SW480 (cell line): ENCODE measurements at regions not wholly inside any gene's neighbourhood (a gene's known extent, or its start where the extent isn't known, plus 50 kb on each side); places are given as distances from the start of the nearest gene placed in this dataset.

Experiments
- DNase-seq: peaks from one replicate; pipeline ENCODE4 v3.0.0-alpha.2; 2016; ENCODE audit warnings: low spot score

GRCh38 chr2:38509947-38510326, 92.8 kb downstream of the HNRNPLL start:
- no peak for DNase-seq

- no peak for DNase-seq
Measured at GRCh38 chr2:38509314-38509946, 93.3 kb downstream of the HNRNPLL start.

GRCh38 chr2:38508311-38509039, 94.3 kb downstream of the HNRNPLL start:
- DNase-seq = peak; percentile 90

GRCh38 chr2:38507712-38508111, 95.0 kb downstream of the HNRNPLL start:
- no peak for DNase-seq

- no peak for DNase-seq
Measured at GRCh38 chr2:38505779-38506178, 96.9 kb downstream of the HNRNPLL start.

- no peak for DNase-seq
Measured at GRCh38 chr2:38504169-38504568, 98.6 kb downstream of the HNRNPLL start.

- DNase-seq = no peak
Measured at GRCh38 chr2:38502107-38502506, 100.6 kb downstream of the HNRNPLL start.

- no peak for DNase-seq
Measured at GRCh38 chr2:38500283-38500634, 102.5 kb downstream of the HNRNPLL start.

- DNase-seq = no peak
Measured at GRCh38 chr2:38499548-38500282, 103.0 kb downstream of the HNRNPLL start.

GRCh38 chr2:38498045-38498481, 104.7 kb downstream of the HNRNPLL start:
- no peak for DNase-seq

- DNase-seq = no peak
Measured at GRCh38 chr2:38497670-38498037, 105.1 kb downstream of the HNRNPLL start.

- DNase-seq = no peak
Measured at GRCh38 chr2:38496927-38497669, 105.6 kb downstream of the HNRNPLL start.

- DNase-seq = no peak
Measured at GRCh38 chr2:38495880-38496279, 106.8 kb downstream of the HNRNPLL start.

GRCh38 chr2:38494394-38494793, 108.3 kb downstream of the HNRNPLL start:
- DNase-seq = no peak

- DNase-seq = no peak
Measured at GRCh38 chr2:38492042-38492615, 110.6 kb downstream of the HNRNPLL start.

- DNase-seq = no peak
Measured at GRCh38 chr2:38491436-38491835, 111.3 kb downstream of the HNRNPLL start.

- DNase-seq = no peak
Measured at GRCh38 chr2:38489846-38490245, 112.8 kb upstream of the ATL2 start.

GRCh38 chr2:38487852-38488251, 110.8 kb upstream of the ATL2 start:
- DNase-seq = no peak

GRCh38 chr2:38486213-38487026, 109.3 kb upstream of the ATL2 start:
- no peak for DNase-seq

GRCh38 chr2:38485734-38486133, 108.7 kb upstream of the ATL2 start:
- no peak for DNase-seq

GRCh38 chr2:38484957-38485356, 107.9 kb upstream of the ATL2 start:
- no peak for DNase-seq
